ENCODE measurements at regions not wholly inside any gene's neighbourhood (a gene's known extent, or its start where the extent isn't known, plus 50 kb on each side); places are given as distances from the start of the nearest gene placed in this dataset.
"Not testable (repeated sequence)": the region's sequence is repeated elsewhere in the genome, so short reads cannot be mapped to it uniquely, and the experiment has no call there.

DNA sequence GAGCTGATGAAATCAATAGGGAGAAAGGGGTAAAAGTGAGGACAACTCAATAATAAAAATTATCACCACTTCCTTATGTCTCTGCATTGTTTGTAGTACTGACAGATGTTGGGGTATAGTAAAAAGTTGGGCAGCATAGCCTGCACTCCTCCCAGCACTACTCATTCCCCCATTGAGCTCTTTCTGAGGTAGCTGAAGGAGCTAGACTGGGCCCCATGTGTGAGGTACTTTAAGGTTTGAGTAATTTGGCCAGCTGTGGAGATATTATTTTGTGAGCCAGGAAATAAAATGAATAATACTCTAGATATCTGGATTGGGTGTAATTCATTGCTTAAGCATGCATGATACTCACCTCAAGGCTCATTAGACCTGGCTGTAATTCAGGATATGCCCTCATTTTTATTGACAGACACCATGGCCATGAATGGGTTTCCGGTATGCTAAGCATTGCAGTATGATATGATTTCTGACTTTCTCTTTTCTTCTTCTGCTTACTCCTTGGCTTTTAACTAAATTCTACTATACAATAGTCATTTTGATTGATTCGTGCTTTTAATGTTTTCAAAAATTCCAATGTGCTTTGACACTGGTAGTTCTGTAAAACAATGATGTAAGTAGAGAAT lies 283.9 kb upstream of the RIMS1 start:
- peak in 1 of 3 donors; percentile 33 for DNase-seq

DNA sequence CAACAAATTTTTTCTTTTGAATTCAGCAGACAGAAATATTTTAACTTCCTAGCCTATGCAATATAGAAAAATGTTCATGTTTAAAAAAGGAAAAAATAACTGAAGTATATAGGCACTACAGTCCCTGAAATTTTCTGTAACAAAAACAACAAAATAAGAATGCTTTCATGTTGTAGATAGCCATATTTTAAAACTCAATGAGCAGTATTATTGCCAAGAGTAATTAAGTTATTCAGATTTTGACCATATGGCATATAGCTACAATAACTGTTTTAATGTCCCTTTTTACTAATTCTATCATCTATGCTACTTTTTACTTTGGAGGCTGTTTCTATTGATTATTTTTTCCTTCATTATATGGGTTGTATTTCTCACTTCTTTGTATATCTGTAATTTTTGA lies 283.3 kb upstream of the RIMS1 start:
- no peak for DNase-seq

GRCh38 chr6:71608646-71609045 lies 277.7 kb upstream of the RIMS1 start:
- DNase-seq: no peak

GRCh38 chr6:71619836-71620235 lies 266.5 kb upstream of the RIMS1 start:
- DNase-seq: no peak

GRCh38 chr6:71621918-71622519 lies 264.3 kb upstream of the RIMS1 start:
- no peak for DNase-seq

GRCh38 chr6:71642120-71642519 lies 244.2 kb upstream of the RIMS1 start:
- no peak for DNase-seq

GRCh38 chr6:71642793-71643192 lies 243.6 kb upstream of the RIMS1 start:
- DNase-seq: no peak

DNA sequence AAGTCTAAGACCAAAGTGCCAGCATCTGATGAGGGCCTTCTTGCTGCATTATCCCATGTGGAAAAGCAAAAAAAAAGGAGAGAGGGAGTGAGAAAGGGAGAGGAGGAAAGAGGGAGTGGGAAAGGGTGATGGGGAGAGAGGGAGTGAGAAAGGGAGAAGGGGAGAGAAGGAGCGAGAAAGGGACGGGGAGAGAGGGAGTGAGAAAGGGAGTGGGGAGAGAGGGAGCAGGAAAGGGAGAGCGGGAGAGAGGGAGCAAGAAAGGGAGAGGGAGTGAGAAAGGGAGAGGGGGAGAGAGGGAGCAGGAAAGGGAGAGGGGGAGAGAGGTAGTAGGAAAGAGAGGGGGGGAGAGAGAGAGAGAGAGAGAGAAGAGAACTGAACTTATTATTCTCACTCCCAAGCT lies 241.1 kb upstream of the RIMS1 start:
- no peak for DNase-seq

DNA sequence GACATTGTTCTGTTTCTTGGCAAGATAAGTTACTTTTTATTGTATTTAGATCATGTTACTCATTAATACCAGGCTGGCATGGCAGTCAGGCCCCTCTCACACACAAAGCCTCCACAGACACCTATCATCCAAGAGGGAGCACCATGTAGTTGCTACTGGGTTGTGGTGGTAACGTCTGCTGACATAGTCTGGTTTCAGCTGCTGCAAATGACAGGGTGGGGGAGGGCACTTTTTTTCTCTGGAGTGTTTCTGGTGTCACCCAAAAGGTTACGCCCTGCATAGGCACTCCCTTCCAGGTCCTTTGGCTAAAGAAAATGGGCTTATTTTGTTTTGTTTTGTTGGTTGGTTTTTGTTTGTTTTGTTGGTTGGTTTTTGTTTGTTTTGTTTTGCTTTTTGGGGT lies 236.4 kb upstream of the RIMS1 start:
- no peak for DNase-seq

GRCh38 chr6:71651636-71652035 lies 234.7 kb upstream of the RIMS1 start:
- peak; percentile 16 to 51 (median 30) for DNase-seq

DNA sequence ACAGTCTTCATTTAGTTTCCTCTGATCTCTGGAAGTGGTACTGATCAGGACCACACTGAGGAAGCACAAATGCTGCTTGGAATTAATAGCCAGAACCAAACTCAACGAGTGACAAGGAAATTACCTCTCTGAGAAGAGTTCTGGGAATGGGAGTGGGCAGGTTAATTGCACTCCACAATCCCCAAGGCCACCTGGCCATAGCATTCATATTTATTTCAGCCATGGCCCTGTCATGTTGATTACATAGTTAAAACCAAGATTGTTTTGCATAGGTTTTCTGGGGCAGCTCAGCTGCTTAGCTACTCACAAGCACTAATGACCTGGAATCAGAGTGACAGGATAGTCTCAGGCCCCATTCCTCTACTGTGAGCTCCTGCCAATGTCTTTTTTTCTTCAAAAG lies 230.2 kb upstream of the RIMS1 start:
- DNase-seq: no peak

GRCh38 chr6:71665931-71666330 lies 220.4 kb upstream of the RIMS1 start:
- DNase-seq: no peak

GRCh38 chr6:71672876-71673275 lies 213.5 kb upstream of the RIMS1 start:
- no peak for DNase-seq

GRCh38 chr6:71675386-71675785 lies 211.0 kb upstream of the RIMS1 start:
- DNase-seq: no peak

DNA sequence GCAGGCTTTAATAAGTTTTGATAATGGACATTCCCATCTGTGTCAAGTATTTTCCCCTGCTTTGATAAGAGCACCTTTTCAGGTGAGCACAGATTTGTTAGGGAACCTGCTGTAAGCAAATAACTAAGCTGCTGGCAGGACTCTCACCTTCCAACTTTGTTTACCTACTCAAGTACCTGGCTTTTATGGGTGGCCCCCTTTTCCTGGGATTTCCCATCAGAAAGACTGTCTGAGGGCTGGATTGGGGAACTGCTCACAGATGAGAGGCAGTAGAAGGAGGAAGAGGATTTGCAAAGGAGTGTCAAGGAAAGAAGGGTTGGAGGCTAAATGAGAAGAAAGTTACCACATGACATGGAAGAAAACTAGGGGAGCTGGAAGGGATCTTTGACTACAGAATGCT lies 210.1 kb upstream of the RIMS1 start:
- DNase-seq: no peak

DNA sequence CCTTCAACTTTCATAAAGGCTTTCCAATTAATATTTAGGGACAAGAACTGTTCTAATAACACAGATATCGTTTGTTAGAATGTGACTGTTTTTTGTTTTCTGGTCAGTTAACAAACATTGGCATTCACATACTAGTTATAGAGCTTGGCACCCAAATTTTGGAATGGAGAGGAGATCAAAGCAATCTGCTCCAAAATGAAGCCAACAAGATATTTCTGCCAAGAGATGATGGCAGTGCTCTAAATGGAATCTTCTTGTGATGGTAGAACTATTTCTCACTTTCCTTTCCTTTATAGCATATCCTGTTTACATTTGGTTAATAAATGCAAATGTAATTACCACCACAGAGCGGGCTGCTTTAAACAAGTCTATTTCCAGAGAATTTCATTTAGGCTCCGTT lies 208.3 kb upstream of the RIMS1 start:
- DNase-seq: no peak

DNA sequence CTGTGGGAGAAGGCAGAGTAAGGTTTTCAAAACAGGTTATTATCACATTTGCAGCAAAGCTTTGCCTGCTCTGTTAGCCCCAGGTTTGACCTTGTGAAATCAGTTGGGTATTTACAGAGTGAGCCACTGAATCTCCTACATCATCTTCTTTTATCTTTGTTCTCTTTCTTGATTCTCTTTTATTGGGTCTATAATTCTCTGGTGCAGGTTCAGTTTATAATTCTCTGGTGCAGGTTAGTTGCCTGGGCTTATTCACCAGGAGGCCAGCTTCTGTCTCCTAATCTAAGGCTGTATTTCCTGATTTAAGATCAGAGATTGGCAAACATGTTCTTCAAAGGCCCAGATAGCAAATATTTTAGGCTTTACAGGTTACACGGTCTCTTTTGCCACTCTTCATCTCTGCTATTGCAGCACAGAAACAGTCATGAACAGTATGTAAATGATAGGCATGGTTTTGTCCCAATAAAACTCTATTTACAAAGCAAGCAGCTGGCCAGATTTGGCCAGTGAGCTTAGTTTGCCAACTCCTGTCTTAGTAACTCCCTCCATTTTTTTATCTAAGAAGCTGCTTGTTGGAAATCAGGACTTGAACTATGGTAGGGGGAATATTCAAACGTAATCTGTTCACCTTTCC lies 205.0 kb upstream of the RIMS1 start:
- no peak for DNase-seq

DNA sequence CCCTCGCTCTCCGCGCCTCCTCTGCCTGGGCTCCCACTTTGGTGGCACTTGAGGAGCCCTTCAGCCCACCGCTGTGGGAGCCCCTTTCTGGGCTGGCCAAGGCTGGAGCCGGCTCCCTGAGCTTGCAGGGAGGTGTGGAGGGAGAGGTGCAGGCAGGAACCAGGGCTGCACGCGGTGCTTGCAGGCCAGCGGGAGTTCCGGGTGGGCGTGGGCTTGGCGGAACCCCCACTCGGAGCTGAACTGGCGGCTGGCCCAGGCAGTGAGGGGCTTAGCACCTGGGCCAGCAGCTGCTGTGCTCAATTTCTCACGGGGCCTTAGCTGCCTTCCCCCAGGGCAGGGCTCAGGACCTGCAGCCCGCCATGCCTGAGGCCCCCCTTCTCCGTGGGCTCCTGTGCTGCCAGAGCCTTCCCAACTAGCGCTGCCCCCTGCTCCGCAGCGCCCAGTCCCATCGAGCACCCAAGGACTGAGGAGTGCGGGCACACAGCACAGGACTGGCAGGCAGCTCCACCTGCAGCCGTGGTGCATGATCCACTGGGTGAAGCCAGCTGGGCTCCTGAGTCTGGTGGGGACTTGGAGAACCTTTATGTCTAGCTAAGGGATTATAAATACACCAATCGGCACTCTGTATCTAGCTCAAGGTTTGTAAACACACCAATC lies 200.2 kb upstream of the RIMS1 start:
- not testable (repeated sequence) for DNase-seq

DNA sequence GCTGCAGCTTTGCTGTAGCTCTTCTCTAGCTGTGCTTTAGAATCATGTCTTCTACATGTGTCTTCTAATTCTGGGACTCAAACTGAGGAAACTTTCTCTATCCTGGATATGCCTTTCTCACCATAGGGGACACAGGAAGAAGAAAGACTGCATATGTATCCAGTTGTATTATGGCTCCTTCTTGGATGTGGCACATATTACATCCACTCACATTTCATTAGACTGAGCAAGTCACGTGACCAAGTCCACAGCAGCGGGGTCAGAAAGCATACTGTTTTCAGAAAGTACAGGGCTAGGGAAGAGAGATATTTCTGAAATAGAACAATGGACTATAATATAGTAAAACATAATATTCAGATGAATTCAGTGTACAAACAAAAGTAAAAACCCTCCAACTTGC lies 187.6 kb upstream of the RIMS1 start:
- DNase-seq: no peak

- DNase-seq: no peak
Observed at GRCh38 chr6:71706523-71706922, 179.8 kb upstream of the RIMS1 start.

GRCh38 chr6:71707059-71707458 lies 179.3 kb upstream of the RIMS1 start:
- no peak for DNase-seq

DNA sequence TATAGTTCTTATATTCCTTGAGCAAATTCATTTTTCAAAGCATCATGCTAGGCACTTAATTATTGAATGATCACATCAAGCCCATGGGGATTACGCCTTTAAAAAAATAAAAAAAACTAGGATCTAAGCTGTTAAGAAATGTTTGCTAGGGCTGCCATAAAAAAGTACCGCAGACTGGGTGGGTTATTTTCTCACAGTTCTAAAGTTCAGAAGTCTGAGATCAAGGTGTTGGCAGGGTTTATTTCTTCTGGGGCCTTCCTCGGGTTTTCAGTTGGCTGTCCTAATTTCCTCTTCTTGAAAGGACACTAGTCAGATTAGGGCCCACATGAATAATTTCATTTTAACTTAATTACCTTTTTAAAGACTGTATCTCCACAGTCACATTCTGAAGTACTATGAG lies 165.6 kb upstream of the RIMS1 start:
- no peak for DNase-seq

- peak; percentile 23 to 30 (median 26) for DNase-seq
Observed at GRCh38 chr6:71721642-71722041, 164.7 kb upstream of the RIMS1 start.
